ENCODE measurements at regions not wholly inside any gene's neighbourhood (a gene's known extent, or its start where the extent isn't known, plus 50 kb on each side); places are given as distances from the start of the nearest gene placed in this dataset.
A peak's percentile ranks its signal among the peaks of the same experiment; 100 is the strongest.
"Not testable (repeated sequence)": the region's sequence is repeated elsewhere in the genome, so short reads cannot be mapped to it uniquely, and the experiment has no call there.

DNA sequence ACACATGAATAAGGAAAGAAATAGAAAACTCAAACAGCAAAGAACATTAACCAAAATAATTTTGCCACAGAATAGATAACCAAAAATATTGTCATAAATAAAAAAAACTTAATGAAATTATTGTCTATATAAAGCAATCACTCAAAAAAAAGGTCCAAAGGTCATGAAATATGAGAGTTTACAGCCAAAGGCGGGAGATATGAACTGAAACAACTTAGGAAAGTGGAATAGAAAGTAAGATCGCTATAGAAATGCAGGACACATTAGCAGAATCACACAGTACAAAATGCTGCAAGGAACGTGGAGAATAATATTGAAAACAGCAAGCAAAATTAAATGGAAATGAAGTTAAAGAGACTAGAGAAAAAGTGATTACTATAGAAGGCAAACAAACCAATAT lies 375.0 kb upstream of the ARHGEF26 start:
- DNase-seq (ENCODE audit: low read depth in 2 of 2), result no peak

DNA sequence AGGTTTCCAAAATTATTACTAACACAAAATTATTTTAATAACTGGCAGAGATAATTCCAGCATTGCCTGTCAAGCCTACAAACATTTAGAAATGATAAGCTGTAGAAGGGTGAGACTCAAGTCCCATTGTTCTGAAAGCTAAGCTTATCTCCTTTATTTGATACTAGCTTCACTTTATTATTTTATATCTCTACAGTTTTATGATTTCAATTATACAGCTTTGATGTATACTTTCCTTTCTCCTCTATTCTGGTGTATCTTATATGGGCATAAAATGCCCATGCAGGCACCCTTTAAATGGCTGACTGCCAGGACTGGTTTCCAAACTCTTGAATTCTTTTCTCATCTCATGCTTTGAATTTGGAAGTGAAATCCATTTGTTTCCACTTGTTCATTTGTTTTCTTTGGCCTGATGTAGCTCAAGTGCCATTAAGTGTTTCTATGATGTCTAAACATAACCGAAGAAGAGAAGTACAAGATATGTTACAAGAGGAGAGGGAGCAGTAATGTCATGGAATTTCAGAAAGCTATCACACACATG lies 372.1 kb upstream of the ARHGEF26 start:
- no peak for DNase-seq (ENCODE audit: low read depth in 2 of 2)

DNA sequence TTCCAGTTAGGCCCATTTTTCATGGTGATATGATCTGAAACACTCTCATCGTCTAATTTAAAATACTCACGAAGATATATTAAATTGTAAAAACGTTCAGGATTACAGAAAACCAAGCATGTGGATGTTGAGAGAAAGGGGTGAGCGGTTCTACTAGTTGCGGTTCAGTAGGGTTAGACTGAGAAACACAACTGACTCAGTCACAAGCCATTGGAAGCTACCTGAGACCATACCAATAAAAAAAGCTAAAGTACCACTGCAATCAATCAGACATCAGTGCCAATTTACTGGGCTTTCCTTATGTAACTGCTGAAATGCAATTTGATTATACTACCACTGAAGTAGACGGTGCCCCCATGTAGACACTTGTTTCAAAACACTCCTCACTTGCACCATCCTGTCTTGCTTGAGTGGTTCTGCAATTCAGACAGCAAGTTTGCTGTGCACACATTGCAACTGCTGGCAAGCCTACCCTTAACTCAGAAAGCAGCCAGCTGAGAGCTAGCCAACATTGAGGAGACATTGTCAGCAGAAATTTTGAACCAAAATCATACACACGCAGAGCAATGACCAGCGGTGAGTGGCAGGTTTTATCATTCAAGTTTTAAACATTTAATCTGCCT lies 368.7 kb upstream of the ARHGEF26 start:
- DNase-seq (ENCODE audit: low read depth in 2 of 2), result no peak

DNA sequence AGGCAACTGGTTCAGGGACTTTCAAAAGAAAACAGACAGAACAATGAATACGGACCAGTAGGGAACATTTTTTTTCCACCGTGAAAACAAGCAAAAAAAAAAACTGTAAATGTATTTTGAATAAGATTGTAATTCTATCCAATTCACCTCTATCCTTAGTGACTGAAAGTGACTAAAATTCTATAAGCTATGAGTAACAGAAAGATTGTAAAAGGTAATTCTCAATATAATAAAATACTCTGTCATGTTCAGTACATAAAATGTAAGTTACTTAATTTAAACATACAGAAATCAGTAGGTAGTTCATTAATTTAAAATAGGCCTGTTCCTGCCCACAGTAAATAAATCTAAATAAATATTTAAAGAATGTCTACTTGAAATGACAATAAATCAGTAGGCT lies 368.2 kb upstream of the ARHGEF26 start:
- no peak for DNase-seq (ENCODE audit: low read depth in 2 of 2)

DNA sequence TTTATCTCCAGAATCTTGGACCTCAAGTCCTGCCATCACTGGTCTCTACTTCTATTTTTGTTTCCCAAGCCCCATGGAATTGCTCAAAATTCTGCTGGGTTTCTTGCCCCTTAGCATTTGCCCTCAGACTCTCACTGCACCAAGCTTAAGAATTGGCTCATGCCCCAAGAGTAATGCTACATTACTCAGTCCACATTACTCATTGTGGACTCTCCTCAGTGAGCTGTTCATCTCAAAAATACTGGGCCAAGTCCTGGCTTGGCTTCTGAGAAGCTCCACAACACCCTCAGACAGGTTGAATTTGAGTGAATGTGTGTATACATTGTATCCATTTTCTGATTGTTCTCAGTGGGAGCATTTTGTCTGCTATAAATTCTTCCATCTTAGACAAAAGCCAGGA lies 364.4 kb upstream of the ARHGEF26 start:
- DNase-seq (ENCODE audit: low read depth in 2 of 2), result no peak

DNA sequence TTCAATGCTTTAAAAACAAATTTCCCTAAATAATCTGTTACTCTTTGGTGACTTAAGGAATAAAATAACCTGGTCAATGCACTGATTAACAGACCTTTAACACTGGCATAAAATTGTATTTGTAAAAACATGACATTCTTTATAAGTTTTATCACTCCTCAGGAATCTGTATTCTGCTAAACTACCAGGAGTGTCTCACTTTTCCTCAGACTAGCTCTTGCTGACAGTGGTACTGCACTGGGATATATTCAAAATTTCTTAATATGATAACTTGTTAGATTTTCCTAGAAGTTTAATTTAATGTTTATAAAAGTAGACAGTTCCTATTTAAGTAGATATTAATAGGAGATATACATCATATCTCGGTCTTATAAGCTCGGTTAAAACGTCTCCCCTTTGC lies 363.4 kb upstream of the ARHGEF26 start:
- no peak for DNase-seq (ENCODE audit: low read depth in 2 of 2)

DNA sequence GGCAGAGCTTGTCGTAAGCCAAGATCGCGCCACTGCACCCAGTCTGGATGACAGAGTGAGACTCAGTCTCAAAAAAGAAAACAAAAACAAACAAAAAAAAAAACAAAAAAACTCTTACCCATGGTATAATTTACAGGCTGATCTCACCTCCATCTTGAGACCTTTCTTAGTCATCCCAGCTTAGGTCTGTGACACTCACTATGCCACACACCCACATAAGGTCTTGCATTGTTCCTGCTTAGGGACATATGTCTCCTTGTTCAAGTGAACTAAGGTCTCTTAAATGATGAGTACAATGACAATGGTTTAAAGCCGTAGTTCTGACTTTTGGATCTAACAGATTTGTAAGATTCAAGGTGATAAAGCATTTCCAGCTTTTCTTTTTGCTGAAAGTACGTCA lies 360.2 kb upstream of the ARHGEF26 start:
- DNase-seq (ENCODE audit: low read depth in 2 of 2), result no peak

DNA sequence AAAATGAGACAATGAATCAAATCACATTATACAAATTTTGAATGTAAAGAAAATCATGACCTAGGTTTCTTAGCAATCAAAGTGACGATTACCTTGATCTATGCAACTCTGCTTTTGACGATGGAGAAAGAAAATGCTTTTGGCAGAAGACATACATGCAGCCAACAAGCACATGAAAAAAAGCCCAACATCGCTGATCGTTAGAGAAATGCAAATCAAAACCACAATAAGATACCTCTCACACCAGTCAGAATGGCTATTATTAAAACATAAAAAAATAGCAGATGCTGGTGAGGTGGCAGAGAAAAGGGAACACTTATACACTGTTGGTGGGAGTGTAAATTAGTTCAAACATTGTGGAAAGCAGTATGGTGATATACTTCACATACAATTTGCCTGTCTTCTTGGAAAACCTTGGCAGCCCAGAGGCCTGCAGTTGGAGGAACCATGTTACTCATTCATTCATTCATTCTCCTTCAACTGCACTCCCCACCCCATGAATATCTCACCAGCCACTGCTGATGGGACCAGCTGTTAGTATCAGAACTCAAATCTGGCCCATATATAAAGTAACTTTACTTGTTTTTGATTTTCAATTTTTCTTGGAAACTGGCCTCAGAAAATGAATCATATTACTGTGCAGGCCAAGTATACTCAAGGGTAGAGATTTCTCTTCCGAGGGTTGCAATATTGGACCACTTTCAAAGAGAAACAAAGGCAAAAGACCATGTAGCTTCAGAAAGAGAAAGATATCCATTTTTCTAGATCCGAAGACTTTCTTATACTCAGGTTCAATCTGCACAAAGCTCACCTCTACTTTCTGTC lies 358.6 kb upstream of the ARHGEF26 start:
- no peak for DNase-seq (ENCODE audit: low read depth in 2 of 2)

DNA sequence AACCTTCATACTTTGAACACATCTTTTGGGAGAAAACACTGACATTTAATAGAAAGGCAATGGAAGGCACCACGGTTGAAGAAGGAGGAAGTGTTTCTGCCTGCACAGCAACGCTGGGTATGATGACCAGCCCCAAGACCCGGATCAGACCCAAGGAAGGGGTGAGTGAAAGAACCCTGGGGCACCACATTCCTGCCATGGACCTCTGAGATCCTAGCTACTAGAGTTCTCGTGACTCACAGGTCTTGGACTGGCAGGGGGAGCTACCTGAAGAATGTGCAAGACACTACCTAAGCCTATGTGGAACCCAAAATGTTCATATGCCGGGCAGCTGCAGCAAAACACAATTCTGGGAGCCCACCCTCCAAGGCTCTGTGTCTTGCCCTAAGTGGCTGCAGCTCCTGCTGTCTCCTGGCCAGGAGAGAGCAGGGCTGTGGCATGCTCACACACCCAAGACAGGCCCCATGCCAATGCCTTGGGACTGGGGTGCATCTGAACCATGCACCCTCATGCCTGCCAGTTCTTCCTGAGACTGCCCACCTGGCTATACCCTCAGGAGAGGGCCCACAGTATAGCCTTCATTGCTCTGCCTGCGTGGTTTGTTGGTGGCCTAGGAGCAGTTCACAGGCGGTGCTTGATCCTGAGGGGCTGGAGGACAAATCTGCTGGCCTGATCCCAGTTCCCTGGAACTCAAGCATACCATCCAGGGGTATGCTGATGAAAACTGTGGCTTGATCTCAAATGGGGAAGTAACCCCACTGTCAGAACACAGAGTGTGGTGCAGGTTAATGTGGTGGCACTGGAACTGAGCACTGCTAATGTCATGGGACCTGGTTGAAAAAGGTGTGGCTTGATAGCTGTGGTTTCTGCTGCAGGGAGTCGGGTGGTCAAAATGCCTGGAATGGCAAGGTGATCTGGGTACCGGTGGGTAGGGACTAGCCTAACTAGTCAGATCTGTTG lies 353.3 kb upstream of the ARHGEF26 start:
- no peak for DNase-seq (ENCODE audit: low read depth in 2 of 2)

DNA sequence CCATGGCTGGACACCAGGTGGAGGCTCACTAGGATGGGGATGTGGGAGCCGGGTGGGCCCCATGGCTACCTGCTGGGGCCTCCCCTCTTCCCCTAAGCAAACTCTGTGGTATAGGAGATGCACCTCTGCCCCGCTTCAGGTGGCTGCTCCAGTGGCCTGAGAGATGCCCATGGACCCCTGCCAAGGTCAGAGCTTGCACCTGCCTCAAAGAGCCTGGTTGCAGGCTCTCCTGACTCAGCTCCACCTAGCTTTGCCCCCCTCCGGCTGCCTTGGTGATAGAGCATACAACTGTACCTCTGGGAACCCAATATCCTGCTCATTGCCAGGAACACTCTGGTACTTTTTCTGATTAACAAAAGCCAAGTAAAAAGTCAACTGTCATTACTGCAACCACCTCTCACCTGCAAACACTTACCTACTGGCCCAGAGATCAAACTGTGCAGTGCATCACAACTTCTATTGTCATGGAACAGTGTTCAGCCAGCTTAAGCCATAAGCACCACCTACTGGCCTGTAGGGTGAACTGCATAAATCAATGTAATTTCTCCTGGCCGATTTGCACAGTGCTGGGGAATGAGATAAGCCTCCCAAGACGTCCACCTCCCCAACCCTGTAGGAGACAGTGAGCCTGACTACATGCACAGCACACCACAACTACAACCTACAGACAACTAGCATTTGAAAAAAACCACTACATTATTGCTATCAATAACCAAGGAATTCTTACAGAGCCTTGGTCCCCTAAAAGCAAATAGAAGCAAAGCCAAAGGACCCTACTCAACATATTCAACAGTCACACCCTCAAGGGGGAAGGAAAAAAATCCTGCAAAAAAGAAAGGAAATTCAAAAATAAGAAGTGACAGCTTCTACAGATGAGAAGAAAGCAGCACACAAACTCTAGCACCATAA lies 352.4 kb upstream of the ARHGEF26 start:
- DNase-seq (ENCODE audit: low read depth in 2 of 2), result peak; percentile 6 to 18

DNA sequence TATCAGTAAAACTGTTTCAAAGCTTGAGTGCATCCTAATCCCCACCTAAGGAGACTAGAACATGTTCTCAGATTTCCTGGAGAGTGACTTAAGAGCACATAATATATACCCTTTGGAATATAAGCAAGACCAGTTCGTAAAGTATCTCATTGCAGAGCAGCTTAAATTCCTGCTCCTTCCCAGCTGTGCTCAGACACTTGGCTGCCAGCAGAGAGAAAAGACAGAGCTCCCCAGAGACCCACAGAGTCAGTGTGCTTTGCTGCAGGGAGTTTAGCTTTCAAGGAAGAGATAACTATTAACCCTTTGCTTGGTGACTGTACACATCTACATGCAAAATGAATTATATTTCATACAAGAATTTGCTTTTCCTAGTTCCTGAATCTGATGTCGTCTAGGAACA lies 338.1 kb upstream of the ARHGEF26 start:
- DNase-seq (ENCODE audit: low read depth in 2 of 2), result no peak

DNA sequence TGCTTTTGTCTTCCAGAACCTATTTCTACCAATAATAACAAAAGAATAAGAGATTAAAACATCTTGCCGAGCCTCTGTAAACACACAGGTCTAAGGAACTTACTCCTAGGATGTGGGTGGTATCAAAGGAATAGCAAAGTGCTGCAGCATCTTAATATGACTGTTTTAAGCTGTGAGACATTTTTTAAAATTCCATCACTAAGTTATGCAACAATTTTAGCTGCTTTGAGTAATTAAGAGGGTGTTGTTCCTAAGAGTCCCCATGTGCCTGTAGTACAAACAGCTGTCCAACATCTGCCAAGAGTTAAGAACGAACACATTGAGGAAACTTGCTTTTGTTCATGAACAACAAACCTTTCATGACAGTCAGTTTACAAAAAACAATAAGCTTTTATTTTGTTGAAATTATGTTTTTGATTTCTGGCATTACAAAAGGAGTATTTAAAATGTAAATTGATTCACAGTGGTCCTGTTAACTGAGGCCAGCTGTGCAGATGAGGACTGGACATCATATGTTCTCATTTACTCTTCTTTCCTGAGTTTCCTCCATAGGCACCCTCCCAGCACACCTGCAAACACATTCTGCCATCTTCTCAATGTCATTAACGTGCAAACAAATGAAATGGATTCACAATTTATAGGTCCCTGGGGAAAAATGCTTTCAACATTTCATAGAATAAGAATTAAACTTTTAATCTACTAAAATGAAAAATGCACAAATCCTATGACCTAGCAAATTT lies 337.3 kb upstream of the ARHGEF26 start:
- no peak for DNase-seq (ENCODE audit: low read depth in 2 of 2)

DNA sequence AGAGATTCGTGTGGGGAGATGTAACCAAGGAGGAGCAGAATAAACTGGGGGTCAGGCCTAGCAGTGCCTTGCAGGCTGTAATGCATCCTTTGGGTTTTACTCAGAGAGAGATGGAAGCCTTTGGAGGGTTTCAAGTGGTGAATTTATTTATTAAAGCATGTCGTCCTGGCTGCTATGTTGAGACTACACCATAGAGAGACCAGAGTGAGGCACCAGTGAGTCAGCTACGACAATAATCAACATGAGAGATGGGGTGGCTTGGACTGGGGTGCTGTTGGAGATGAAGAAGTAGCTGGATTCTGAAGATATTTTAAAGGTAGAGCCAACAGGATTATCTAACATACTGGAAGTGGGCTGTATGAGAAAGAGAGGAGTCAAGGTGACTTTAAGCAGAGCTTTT lies 335.3 kb upstream of the ARHGEF26 start:
- DNase-seq (ENCODE audit: low read depth in 2 of 2), result no peak

DNA sequence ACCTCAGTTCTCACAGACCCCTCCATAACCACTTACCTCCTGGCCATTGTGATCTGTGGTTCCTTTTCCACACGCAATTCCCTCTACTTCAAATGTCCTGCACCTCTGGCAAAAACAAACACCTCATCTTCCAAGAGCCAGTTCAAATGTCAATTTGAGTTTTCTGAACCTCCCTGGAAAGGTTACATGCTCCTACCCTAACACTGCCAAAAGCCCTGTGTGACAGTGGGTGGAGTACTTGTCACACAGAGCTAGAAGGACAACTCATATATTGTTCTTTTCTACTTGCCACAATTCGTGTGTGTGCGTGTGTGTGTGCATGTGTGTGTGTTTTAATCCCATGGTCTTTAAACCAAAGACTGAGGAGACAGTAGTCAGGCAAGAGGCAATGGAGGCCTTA lies 331.8 kb upstream of the ARHGEF26 start:
- no peak for DNase-seq (ENCODE audit: low read depth in 2 of 2)

DNA sequence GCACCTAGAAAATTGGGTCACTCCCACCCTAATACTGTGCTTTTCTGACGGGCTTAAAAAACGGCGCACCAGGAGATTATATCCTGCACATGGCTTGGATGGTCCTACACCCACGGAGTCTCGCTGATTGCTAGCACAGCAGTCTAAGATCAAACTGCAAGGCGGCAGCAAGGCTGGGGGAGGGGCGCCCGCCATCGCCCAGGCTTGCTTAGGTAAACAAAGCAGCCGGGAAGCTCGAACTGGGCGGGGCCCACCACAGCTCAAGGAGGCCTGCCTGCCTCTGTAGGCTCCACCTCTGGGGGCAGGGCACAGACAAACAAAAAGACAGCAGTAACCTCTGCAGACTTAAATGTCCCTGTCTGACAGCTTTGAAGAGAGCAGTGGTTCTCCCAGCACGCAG lies 324.1 kb upstream of the ARHGEF26 start:
- not testable (repeated sequence) for DNase-seq (ENCODE audit: low read depth in 2 of 2)

DNA sequence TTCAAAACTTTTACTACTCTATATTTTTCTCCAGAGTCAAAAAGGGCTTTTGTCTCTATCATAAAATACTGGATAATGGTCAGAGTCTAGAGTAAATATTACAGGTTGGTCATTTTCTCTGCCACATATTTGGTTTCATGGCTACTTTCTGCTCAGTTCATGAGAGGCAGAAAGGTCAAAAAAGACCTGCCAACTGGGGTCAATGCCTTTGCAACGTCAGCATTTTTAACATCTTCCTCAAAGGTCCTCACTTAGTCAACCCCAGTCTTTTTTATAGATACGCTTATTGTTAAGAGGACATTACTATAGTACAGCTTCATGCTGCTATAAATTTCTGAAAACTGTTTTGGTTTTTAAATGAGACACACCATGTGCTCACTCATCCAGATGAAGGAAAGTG lies 312.1 kb upstream of the ARHGEF26 start:
- DNase-seq (ENCODE audit: low read depth in 2 of 2), result no peak

DNA sequence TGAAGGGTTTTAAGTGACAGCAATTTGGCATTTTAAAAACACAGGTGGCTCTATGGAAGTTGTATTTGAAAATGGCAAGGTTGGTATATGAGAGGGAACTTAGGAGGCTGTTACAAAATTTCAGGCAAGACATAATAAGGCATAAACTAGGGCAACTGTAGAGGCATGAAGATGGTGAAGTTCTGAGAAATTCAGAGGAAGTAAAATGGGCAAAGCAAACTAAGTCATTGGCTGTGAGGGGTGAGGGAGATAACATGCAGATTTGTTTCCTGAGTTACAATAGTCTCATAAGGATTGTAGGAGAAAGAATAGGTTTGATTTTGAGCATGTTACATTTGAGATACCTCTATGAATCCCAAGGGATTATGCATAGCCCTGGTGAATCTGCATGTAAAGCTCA lies 302.9 kb upstream of the ARHGEF26 start:
- no peak for DNase-seq (ENCODE audit: low read depth in 2 of 2)

DNA sequence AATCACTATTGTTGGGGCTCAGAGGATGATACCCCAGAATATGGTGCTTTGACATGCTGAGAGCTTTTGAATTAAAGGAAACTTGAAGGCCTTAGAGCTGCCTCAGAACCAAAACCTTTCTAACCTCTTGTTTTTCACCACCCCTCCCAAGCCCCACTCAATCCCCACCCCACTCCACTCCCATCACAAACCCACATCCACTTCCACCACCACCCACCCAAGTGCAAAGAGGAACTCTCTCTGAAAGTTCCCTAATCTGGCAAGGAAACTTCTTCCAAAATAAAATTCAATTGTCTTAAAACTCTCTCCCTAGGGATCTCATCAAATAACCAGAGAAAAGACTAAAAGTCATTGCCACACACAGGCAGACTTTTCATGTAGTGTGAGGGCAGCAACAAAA lies 301.2 kb upstream of the ARHGEF26 start:
- no peak for DNase-seq (ENCODE audit: low read depth in 2 of 2)

DNA sequence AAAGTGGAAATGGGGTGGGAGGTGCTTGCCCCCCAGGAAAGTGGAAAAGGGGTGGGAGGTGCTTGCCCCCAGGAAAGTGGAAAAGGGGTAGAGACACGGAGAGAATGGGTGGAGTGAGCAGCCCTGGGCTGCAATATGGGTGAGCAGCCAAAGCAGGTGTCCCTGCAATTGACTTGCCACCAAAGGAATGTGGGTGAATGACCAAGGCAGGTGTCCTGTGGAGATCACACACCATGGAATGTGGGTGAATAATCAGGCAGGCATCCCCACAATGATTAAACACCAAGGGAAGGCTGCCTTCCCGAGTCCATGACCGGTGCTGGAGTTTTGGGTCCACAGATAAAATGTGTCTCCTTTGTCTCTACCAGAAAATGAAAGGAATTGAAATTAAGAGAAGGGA lies 292.8 kb upstream of the ARHGEF26 start:
- not testable (repeated sequence) for DNase-seq (ENCODE audit: low read depth in 2 of 2)

DNA sequence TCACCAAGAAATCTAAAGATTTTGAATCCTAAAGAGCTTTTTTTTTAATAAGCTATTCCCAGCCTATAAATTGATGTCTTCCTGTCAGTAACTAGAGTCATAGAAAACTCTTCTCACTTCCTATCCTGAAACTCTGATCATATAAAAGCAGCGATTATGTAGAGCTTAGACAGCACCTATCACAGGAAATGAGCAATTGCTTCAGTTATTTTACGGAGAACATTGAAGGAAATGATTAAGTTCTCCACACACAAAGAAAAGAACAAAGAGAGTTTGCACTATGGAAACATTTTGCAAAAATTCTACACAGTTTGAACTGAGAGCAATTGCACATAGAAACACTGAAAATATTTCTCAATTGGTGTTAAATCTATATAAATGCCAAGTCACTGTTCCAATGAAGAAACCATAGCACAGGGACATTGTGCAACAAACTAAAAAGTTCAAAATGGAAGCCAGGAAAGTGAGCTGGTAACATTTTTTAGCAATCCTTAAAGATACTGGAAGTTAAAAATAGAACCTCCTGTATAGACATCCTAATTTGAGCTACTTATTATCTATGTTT lies 291.5 kb upstream of the ARHGEF26 start:
- DNase-seq (ENCODE audit: low read depth in 2 of 2), result no peak
